ENCODE measurements at regions not wholly inside any gene's neighbourhood (a gene's known extent, or its start where the extent isn't known, plus 50 kb on each side); places are given as distances from the start of the nearest gene placed in this dataset.

DNA sequence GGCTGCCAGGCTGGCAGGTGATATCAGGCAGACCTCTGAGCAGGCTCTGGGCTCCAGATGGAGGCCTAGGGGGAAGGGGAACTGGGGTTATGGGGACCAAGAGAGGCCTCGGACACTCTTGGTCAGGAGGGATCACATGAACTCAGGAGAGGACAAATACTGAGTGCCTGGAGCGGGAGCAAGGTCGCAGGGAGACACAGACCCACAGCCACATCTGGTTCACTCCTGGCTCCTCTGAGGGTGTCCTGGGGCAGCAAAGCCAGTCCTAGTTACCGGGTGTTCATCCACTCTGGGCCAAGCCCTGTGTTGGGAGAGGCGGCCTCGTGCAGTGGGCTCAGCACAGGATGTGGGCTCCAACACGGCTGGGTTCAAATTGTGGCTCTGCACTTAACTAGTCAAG lies 239.0 kb downstream of the PTPRU start:
- ATAC-seq (no peak), DNase-seq (ENCODE audit: low read depth, low spot score) (no peak)
- H3K9ac ChIP-seq (ENCODE audit: low read length): no peak overlapping the region
- no peak overlapping the region for H3K4me2 ChIP-seq (ENCODE audit: low read length)
- H3K27me3 ChIP-seq (ENCODE audit: insufficient read depth, low read length): peaks cover 72% of the 10 kb centered on the region
- H3K4me1 ChIP-seq (ENCODE audit: control insufficient read depth in 1 of 2, insufficient read depth in 2 of 2, low read length in 2 of 2): no peaks in the 10 kb centered on the region
- no TSS peak for BruUV-seq (replicated peaks)
- no peaks in the 10 kb centered on the region for H3K36me3 ChIP-seq (ENCODE audit: control insufficient read depth in 1 of 2, insufficient read depth in 2 of 2, low read length in 2 of 2)
- H2AFZ ChIP-seq (ENCODE audit: low read depth, low read length, poor library complexity, severe bottlenecking): no peak overlapping the region
- no peak overlapping the region for H3K27ac ChIP-seq (ENCODE audit: low read depth, low read length)
- H3K4me3 ChIP-seq (replicated peaks in 1 of 2; ENCODE audit: low read depth in 1 of 2, low read length in 2 of 2): no peak overlapping the region
- no peaks in the 10 kb centered on the region for H3K9me2 ChIP-seq (ENCODE audit: insufficient read depth)
- TF ChIP-seq SP1 (IDR thresholded peaks at IDR 0.05; ENCODE audit: low read depth): no peak
- intact Hi-C loops (cut with micrococcal nuclease): no loop called here
- no peaks in the 10 kb centered on the region for H3K79me2 ChIP-seq (ENCODE audit: insufficient read depth, low read length)
- no peaks in the 10 kb centered on the region for H3K9me3 ChIP-seq (ENCODE audit: control insufficient read depth in 1 of 2, insufficient read depth in 1 of 2, low read depth in 1 of 2, low read length in 2 of 2)
- POLR2A ChIA-PET: no interaction called here
- H4K20me1 ChIP-seq (ENCODE audit: insufficient read depth): no peaks in the 10 kb centered on the region
- RAD21 ChIA-PET (ENCODE audit: low non-redundant PET in 1 of 2, low total read pairs in 2 of 2, uncharacterized antibody in 2 of 2, unreplicated experiment in 2 of 2): no interaction called here
- CTCF ChIA-PET: no interaction called here

DNA sequence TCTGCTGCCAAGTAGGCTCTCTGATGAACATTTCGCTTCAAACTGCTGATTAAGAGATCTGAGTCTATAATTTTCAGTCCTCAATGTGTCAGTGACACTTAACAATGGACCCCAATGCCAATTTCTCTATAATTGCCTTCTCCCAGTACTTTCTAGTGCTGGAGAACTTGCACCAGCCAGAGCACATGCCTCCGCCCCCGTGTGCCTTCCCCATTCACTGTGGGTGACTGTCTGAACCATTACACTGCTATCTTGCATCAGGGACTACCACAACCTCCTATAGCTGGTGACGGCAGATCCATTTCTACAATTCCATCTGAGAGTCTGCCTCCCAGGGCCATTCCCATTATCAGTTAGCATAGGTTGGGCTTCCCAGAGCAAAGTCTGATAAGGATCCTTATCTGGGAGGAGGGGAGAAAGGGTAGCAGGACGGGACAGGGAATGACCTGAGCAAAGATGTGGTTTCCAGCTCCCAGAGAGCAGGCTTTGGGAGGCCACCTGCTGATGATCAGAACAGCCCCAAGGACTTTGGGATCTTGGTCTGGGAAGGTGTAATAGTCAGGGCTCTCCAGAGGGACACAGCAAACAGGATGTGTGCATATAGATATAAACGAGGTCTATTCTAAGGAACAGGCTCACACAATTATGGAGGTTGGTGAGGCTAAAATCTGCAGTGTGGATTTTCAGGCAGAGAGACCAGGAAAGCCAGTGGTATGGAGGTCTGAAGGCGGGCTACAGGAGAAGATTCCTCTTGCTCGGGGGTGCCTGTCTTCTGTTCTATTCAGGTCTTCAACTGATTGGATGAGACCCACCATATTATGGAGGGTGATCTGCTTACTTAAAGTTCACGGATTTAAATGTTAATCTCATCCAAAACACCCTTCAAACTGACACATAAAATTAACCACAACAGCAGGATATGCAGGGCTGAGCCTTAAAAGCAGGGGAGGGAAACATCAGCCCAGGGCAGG lies 238.2 kb downstream of the PTPRU start:
- TF ChIP-seq ELF1 (IDR thresholded peaks at IDR 0.05; ENCODE audit: borderline replicate concordance, low read depth): no peak
- no peak for TF ChIP-seq RAD21 (IDR thresholded peaks at IDR 0.05; ENCODE audit: low read depth)
- TF ChIP-seq, protein P1, sequence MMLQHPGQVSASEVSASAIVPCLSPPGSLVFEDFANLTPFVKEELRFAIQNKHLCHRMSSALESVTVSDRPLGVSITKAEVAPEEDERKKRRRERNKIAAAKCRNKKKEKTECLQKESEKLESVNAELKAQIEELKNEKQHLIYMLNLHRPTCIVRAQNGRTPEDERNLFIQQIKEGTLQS (IDR thresholded peaks at IDR 0.05): no peak
- no peak for TF ChIP-seq EZH2 (IDR thresholded peaks at IDR 0.05)
- TF ChIP-seq YY1 (IDR thresholded peaks at IDR 0.05; ENCODE audit: extremely low read depth, insufficient replicate concordance, low read depth, low read length): no peak
- TF ChIP-seq POLR2AphosphoS5 (IDR thresholded peaks at IDR 0.05; ENCODE audit: low read depth, low read length): no peak
- no peak for TF ChIP-seq POLR2A (IDR thresholded peaks at IDR 0.05; ENCODE audit: borderline replicate concordance, extremely low read depth, insufficient read depth, insufficient read length)
- TF ChIP-seq JUND (IDR thresholded peaks at IDR 0.05): no peak
- no peak for TF ChIP-seq SIN3A (IDR thresholded peaks at IDR 0.05; ENCODE audit: low read depth)
- TF ChIP-seq ZFX (IDR thresholded peaks at IDR 0.05): no peak
- TF ChIP-seq SRF (IDR thresholded peaks at IDR 0.05; ENCODE audit: low read depth): no peak
- TF ChIP-seq, protein P2, sequence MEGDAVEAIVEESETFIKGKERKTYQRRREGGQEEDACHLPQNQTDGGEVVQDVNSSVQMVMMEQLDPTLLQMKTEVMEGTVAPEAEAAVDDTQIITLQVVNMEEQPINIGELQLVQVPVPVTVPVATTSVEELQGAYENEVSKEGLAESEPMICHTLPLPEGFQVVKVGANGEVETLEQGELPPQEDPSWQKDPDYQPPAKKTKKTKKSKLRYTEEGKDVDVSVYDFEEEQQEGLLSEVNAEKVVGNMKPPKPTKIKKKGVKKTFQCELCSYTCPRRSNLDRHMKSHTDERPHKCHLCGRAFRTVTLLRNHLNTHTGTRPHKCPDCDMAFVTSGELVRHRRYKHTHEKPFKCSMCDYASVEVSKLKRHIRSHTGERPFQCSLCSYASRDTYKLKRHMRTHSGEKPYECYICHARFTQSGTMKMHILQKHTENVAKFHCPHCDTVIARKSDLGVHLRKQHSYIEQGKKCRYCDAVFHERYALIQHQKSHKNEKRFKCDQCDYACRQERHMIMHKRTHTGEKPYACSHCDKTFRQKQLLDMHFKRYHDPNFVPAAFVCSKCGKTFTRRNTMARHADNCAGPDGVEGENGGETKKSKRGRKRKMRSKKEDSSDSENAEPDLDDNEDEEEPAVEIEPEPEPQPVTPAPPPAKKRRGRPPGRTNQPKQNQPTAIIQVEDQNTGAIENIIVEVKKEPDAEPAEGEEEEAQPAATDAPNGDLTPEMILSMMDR (IDR thresholded peaks at IDR 0.05 in 2 of 3, conservative IDR thresholded peaks at IDR 0.05 in 1 of 3; ENCODE audit: borderline replicate concordance in 1 of 3, insufficient read depth in 1 of 3, low read depth in 2 of 3, low read length in 2 of 3): no peak
- no peak for TF ChIP-seq ZNF274 (IDR thresholded peaks at IDR 0.05; ENCODE audit: low read depth, low read length)
- POLR2A ChIA-PET: no interaction called here
- no peak overlapping the region for H3K4me2 ChIP-seq (ENCODE audit: low read length)
- H3K36me3 ChIP-seq (ENCODE audit: control insufficient read depth in 1 of 2, insufficient read depth in 2 of 2, low read length in 2 of 2): no peaks in the 10 kb centered on the region
- no peak for ATAC-seq
- H3K9me3 ChIP-seq (ENCODE audit: control insufficient read depth in 1 of 2, insufficient read depth in 1 of 2, low read depth in 1 of 2, low read length in 2 of 2): no peaks in the 10 kb centered on the region
- CTCF ChIA-PET: no interaction called here
- no peaks in the 10 kb centered on the region for H3K9me2 ChIP-seq (ENCODE audit: insufficient read depth)
- no peak overlapping the region for H3K27ac ChIP-seq (ENCODE audit: low read depth, low read length)
- peaks cover 67% of the 10 kb centered on the region for H3K27me3 ChIP-seq (ENCODE audit: insufficient read depth, low read length)
- RAD21 ChIA-PET (ENCODE audit: low non-redundant PET in 1 of 2, low total read pairs in 2 of 2, uncharacterized antibody in 2 of 2, unreplicated experiment in 2 of 2): no interaction called here
- no peaks in the 10 kb centered on the region for H4K20me1 ChIP-seq (ENCODE audit: insufficient read depth)
- H3K79me2 ChIP-seq (ENCODE audit: insufficient read depth, low read length): no peaks in the 10 kb centered on the region
- no peak for DNase-seq (ENCODE audit: low read depth, low spot score)
- no TSS peak for BruUV-seq (replicated peaks)
- intact Hi-C loops (cut with micrococcal nuclease): no loop called here
- H3K4me1 ChIP-seq (ENCODE audit: control insufficient read depth in 1 of 2, insufficient read depth in 2 of 2, low read length in 2 of 2): no peaks in the 10 kb centered on the region
- H3K9ac ChIP-seq (ENCODE audit: low read length): no peak overlapping the region
- no peak overlapping the region for H2AFZ ChIP-seq (ENCODE audit: low read depth, low read length, poor library complexity, severe bottlenecking)
- no peak overlapping the region for H3K4me3 ChIP-seq (replicated peaks in 1 of 2; ENCODE audit: low read depth in 1 of 2, low read length in 2 of 2)

Data from HCT116 (cell line).